NCI-H1048 (cell line): ENCODE measurements at regions not wholly inside any gene's neighbourhood (a gene's known extent, or its start where the extent isn't known, plus 50 kb on each side); places are given as distances from the start of the nearest gene placed in this dataset.

Experiments used
- DNase-seq: peaks from one replicate; lab custom pipeline; 2025; lab: John Stamatoyannopoulos, UW

GRCh38 chr9:3161912-3162311 is 318.0 kb upstream of the PUM3 start:
- DNase-seq: no peak

GRCh38 chr9:3157011-3157410 is 313.1 kb upstream of the PUM3 start:
- no peak for DNase-seq

- no peak for DNase-seq
These were observed 308.0 kb upstream of the PUM3 start for GRCh38 chr9:3151672-3152576.

- no peak for DNase-seq
These were observed 306.2 kb upstream of the PUM3 start for GRCh38 chr9:3150074-3150473.

GRCh38 chr9:3138231-3139229 is 294.6 kb upstream of the PUM3 start:
- no peak for DNase-seq

GRCh38 chr9:3137347-3137695 is 293.4 kb upstream of the PUM3 start:
- no peak for DNase-seq

- DNase-seq: no peak
These were observed 292.9 kb upstream of the PUM3 start for GRCh38 chr9:3136686-3137346.

- no peak for DNase-seq
These were observed 292.3 kb upstream of the PUM3 start for GRCh38 chr9:3136230-3136629.

- no peak for DNase-seq
These were observed 283.7 kb upstream of the PUM3 start for GRCh38 chr9:3127564-3127963.

- no peak for DNase-seq
These were observed 281.9 kb upstream of the PUM3 start for GRCh38 chr9:3125602-3126405.

- no peak for DNase-seq
These were observed 280.1 kb upstream of the PUM3 start for GRCh38 chr9:3124001-3124400.

GRCh38 chr9:3118081-3118480 is 274.2 kb upstream of the PUM3 start:
- DNase-seq: no peak

GRCh38 chr9:3099646-3100045 is 255.8 kb upstream of the PUM3 start:
- DNase-seq: no peak

- DNase-seq: peak; percentile 20
These were observed 244.3 kb upstream of the PUM3 start for GRCh38 chr9:3088219-3088618.

GRCh38 chr9:3087697-3088096 is 243.8 kb upstream of the PUM3 start:
- no peak for DNase-seq

GRCh38 chr9:3080951-3081350 is 237.1 kb upstream of the PUM3 start:
- DNase-seq: no peak

GRCh38 chr9:3074247-3074646 is 230.4 kb upstream of the PUM3 start:
- no peak for DNase-seq

- DNase-seq: no peak
These were observed 222.7 kb upstream of the PUM3 start for GRCh38 chr9:3066591-3066990.

GRCh38 chr9:3059781-3060468 is 216.0 kb upstream of the PUM3 start:
- no peak for DNase-seq

GRCh38 chr9:3058409-3058808 is 214.5 kb upstream of the PUM3 start:
- no peak for DNase-seq

- DNase-seq: no peak
These were observed 210.2 kb upstream of the PUM3 start for GRCh38 chr9:3054017-3054586.
